ENCODE measurements at regions not wholly inside any gene's neighbourhood (a gene's known extent, or its start where the extent isn't known, plus 50 kb on each side); places are given as distances from the start of the nearest gene placed in this dataset.

GRCh38 chr5:135139381-135140134 lies 105.5 kb upstream of the PITX1 start:
- no peak for DNase-seq (ENCODE audit: low spot score)

GRCh38 chr5:135138116-135138850 lies 104.3 kb upstream of the PITX1 start:
- no peak for DNase-seq (ENCODE audit: low spot score)

- no peak for DNase-seq (ENCODE audit: low spot score)
These were observed 103.3 kb upstream of the PITX1 start for GRCh38 chr5:135137146-135137915.

GRCh38 chr5:135136546-135136945 lies 102.5 kb upstream of the PITX1 start:
- DNase-seq (ENCODE audit: low spot score): no peak

GRCh38 chr5:135135530-135136226 lies 101.7 kb upstream of the PITX1 start:
- no peak for DNase-seq (ENCODE audit: low spot score)

GRCh38 chr5:135134691-135135381 lies 100.8 kb upstream of the PITX1 start:
- no peak for DNase-seq (ENCODE audit: low spot score)

GRCh38 chr5:135133698-135134515 lies 99.9 kb upstream of the PITX1 start:
- DNase-seq (ENCODE audit: low spot score): no peak

- DNase-seq (ENCODE audit: low spot score): no peak
These were observed 99.2 kb upstream of the PITX1 start for GRCh38 chr5:135133181-135133580.

- no peak for DNase-seq (ENCODE audit: low spot score)
These were observed 98.0 kb upstream of the PITX1 start for GRCh38 chr5:135131801-135132680.

GRCh38 chr5:135130261-135131215 lies 96.5 kb upstream of the PITX1 start:
- DNase-seq (ENCODE audit: low spot score): no peak

GRCh38 chr5:135129307-135129706 lies 95.3 kb upstream of the PITX1 start:
- DNase-seq (ENCODE audit: low spot score): peak; percentile 10

GRCh38 chr5:135128361-135128760 lies 94.3 kb upstream of the PITX1 start:
- no peak for DNase-seq (ENCODE audit: low spot score)

GRCh38 chr5:135127439-135128240 lies 93.6 kb upstream of the PITX1 start:
- DNase-seq (ENCODE audit: low spot score): no peak

- no peak for DNase-seq (ENCODE audit: low spot score)
These were observed 92.8 kb upstream of the PITX1 start for GRCh38 chr5:135126688-135127438.

GRCh38 chr5:135124724-135125123 lies 90.7 kb upstream of the PITX1 start:
- DNase-seq (ENCODE audit: low spot score): no peak

GRCh38 chr5:135124128-135124527 lies 90.1 kb upstream of the PITX1 start:
- DNase-seq (ENCODE audit: low spot score): no peak

GRCh38 chr5:135122797-135123196 lies 88.8 kb upstream of the PITX1 start:
- DNase-seq (ENCODE audit: low spot score): no peak

Measured in germinal center (tissue), 1 donor.